ENCODE measurements at regions not wholly inside any gene's neighbourhood (a gene's known extent, or its start where the extent isn't known, plus 50 kb on each side); places are given as distances from the start of the nearest gene placed in this dataset.

DNA sequence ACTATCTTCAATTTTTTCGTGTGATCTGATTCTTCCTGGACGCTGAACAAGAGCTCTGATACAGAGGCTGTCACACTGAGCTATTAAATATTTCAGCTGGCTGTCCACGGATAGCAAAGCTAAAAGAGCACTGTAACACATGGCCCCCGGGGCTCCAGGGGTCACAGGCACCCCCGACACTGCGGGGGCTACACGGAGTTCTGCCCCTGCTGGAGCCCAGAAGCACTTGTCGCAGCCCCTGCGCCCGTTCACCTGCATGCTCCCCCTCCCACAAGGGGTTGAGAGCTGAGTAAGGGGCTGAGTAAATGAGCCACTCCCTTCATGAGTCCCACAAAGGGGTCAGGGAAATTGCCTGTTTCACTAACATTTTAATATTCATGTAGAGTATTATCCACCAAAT lies 316.3 kb downstream of the TMEM167A start:
- intact Hi-C loops (cut with DNase I; ENCODE audit: low total_unique reads) = no loop called here
- TF ChIP-seq EP300 (IDR thresholded peaks at IDR 0.05; ENCODE audit: low read depth) (no peak), CTCF (IDR thresholded peaks at IDR 0.05) (no peak), POLR2AphosphoS5 (IDR thresholded peaks at IDR 0.05) (no peak), POLR2A (IDR thresholded peaks at IDR 0.05) (no peak)
- 60 to 89% methylated on average over 1 to 10 of the region's 10 CpGs for WGBS, 2 donors (ENCODE audit: low coverage in 1 of 2)

GRCh38 chr5:82758881-82759280 lies 318.3 kb downstream of the TMEM167A start:
- Histone ChIP-seq H3K27me3 (no peaks in the 10 kb centered on the region), H3K36me3 (no peaks in the 10 kb centered on the region), H3K27ac (no peak overlapping the region), H3K4me1 (no peaks in the 10 kb centered on the region), H3K9me3 (no peaks in the 10 kb centered on the region), H3K4me3 (no peak overlapping the region)
- intact Hi-C loops (cut with DNase I; ENCODE audit: low total_unique reads) (no loop called here), in situ Hi-C loops (cut with MboI; ENCODE audit: low pct_ligation_motif_present in 1 of 4, low pct_unique_long_range_greater_than_20kb in 1 of 4, low sequenced_read_pairs in 3 of 4) (no loop called here)
- 84 to 90% methylated on average over 2 to 3 of the region's 3 CpGs for WGBS, 2 donors (ENCODE audit: low coverage in 1 of 2)
- TF ChIP-seq POLR2A (IDR thresholded peaks at IDR 0.05) (no peak), CTCF (IDR thresholded peaks at IDR 0.05) (no peak), EP300 (IDR thresholded peaks at IDR 0.05; ENCODE audit: low read depth) (no peak), POLR2AphosphoS5 (IDR thresholded peaks at IDR 0.05) (no peak)
- no peak for DNase-seq

More for the DNA sequence above, 316.3 kb downstream of the TMEM167A start:
- no peak overlapping the region for H3K4me3 ChIP-seq
- no peaks in the 10 kb centered on the region for H3K4me1 ChIP-seq
- no peaks in the 10 kb centered on the region for H3K27me3 ChIP-seq
- H3K9me3 ChIP-seq = no peaks in the 10 kb centered on the region
- H3K27ac ChIP-seq = no peak overlapping the region
- in situ Hi-C loops (cut with MboI; ENCODE audit: low pct_ligation_motif_present in 1 of 4, low pct_unique_long_range_greater_than_20kb in 1 of 4, low sequenced_read_pairs in 3 of 4) = no loop called here
- DNase-seq = no peak
- no peaks in the 10 kb centered on the region for H3K36me3 ChIP-seq

- Histone ChIP-seq H3K27me3 (no peaks in the 10 kb centered on the region), H3K4me3 (no peak overlapping the region), H3K36me3 (no peaks in the 10 kb centered on the region), H3K27ac (no peak overlapping the region), H3K9me3 (no peaks in the 10 kb centered on the region), H3K4me1 (no peaks in the 10 kb centered on the region)
- intact Hi-C loops (cut with DNase I; ENCODE audit: low total_unique reads) = no loop called here
- in situ Hi-C loops (cut with MboI; ENCODE audit: low pct_ligation_motif_present in 1 of 4, low pct_unique_long_range_greater_than_20kb in 1 of 4, low sequenced_read_pairs in 3 of 4) = no loop called here
- no peak for TF ChIP-seq CTCF (IDR thresholded peaks at IDR 0.05)
- TF ChIP-seq POLR2A (IDR thresholded peaks at IDR 0.05) = no peak
- no peak for TF ChIP-seq POLR2AphosphoS5 (IDR thresholded peaks at IDR 0.05)
- TF ChIP-seq EP300 (IDR thresholded peaks at IDR 0.05; ENCODE audit: low read depth) = no peak
- no peak for DNase-seq
- WGBS, 2 donors (ENCODE audit: low coverage in 1 of 2) = 80 to 93% methylated on average over 1 to 3 of the region's 3 CpGs
Observed at GRCh38 chr5:82754759-82755158, 322.4 kb downstream of the TMEM167A start.

DNA sequence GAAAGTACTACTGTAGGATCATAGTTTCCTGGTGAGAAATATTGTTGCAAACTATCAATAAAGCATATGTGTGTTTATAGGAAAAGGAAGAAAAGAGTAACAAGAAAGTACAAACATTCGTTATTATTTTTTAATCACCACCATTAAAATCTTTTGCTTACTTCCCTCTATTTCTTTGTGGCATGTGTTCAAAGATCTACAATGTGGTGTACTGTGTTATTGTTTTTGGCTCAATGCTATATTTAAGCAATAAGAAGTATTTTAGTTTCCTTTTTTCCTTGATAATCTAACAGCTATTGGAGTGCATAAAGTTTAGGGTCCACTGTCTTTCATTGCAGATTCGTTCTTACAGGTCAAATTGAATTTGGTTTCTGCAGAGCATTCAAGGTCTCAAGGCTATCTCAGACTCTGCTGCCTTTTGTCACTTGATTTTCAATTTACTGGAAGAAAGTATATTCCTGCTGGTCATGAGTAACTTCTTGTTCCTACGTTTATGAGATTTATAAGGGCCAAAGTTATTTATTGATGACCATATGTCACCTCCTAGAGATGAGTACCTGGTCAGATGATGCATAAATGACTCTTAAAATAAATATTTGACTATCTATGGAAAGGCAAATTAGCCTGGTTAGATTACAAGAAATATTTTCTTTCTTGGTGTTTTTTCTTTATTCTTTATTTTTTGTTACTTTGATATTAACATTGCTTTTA lies 323.0 kb downstream of the TMEM167A start:
- no peaks in the 10 kb centered on the region for H3K9me3 ChIP-seq
- 37 to 61% methylated on average over 3 of the region's 3 CpGs for WGBS, 2 donors (ENCODE audit: low coverage in 1 of 2)
- TF ChIP-seq POLR2AphosphoS5 (IDR thresholded peaks at IDR 0.05) (no peak), EP300 (IDR thresholded peaks at IDR 0.05; ENCODE audit: low read depth) (no peak), POLR2A (IDR thresholded peaks at IDR 0.05) (no peak), CTCF (IDR thresholded peaks at IDR 0.05) (no peak)
- no peaks in the 10 kb centered on the region for H3K4me1 ChIP-seq
- intact Hi-C loops (cut with DNase I; ENCODE audit: low total_unique reads) = no loop called here
- no peak overlapping the region for H3K4me3 ChIP-seq
- no peaks in the 10 kb centered on the region for H3K27me3 ChIP-seq
- no peaks in the 10 kb centered on the region for H3K36me3 ChIP-seq
- H3K27ac ChIP-seq = no peak overlapping the region
- DNase-seq = no peak
- in situ Hi-C loops (cut with MboI; ENCODE audit: low pct_ligation_motif_present in 1 of 4, low pct_unique_long_range_greater_than_20kb in 1 of 4, low sequenced_read_pairs in 3 of 4) = no loop called here

Data from transverse colon (tissue), 4 donors.